HCT116 (cell line): ENCODE measurements at regions not wholly inside any gene's neighbourhood (a gene's known extent, or its start where the extent isn't known, plus 50 kb on each side); places are given as distances from the start of the nearest gene placed in this dataset.

Source experiments
- CTCF ChIP-seq, 3 experiments: fragments of 200-600 bp in 1 of 3; sonication (generic) in 1 of 3; IDR thresholded peaks in 2 of 3; conservative IDR thresholded peaks in 1 of 3; 2 replicates each; pipeline ENCODE4 v1.5.1; 2012 to 2017; ENCODE audit warnings: low read depth in 2 of 3, low read length in 2 of 3, antibody characterized with exemption in 1 of 3, borderline replicate concordance in 1 of 3, control low read depth in 1 of 3, mild to moderate bottlenecking in 1 of 3, mixed read lengths in 1 of 3, mixed run types in 1 of 3, moderate library complexity in 1 of 3; ENCODE audit not compliant: insufficient read depth in 1 of 3
- POLR2AphosphoS5 ChIP-seq: IDR thresholded peaks from 2 replicates; pipeline ENCODE4 v1.6.1; 2011; ENCODE audit warnings: mild to moderate bottlenecking, low read depth, low read length, moderate library complexity
- TF ChIP-seq, protein P1 (sequence below): IDR thresholded peaks from 2 replicates; pipeline ENCODE4 v1.6.1; 2012; ENCODE audit warnings: low read depth

GRCh38 chr2:239725551-239725890 lies 299.6 kb downstream of the NDUFA10 start:
- TF ChIP-seq CTCF (IDR thresholded peaks at IDR 0.05 in 2 of 3, conservative IDR thresholded peaks at IDR 0.05 in 1 of 3; ENCODE audit: borderline replicate concordance in 1 of 3, insufficient read depth in 1 of 3, low read depth in 2 of 3, low read length in 2 of 3): no peak
- TF ChIP-seq, protein P1, sequence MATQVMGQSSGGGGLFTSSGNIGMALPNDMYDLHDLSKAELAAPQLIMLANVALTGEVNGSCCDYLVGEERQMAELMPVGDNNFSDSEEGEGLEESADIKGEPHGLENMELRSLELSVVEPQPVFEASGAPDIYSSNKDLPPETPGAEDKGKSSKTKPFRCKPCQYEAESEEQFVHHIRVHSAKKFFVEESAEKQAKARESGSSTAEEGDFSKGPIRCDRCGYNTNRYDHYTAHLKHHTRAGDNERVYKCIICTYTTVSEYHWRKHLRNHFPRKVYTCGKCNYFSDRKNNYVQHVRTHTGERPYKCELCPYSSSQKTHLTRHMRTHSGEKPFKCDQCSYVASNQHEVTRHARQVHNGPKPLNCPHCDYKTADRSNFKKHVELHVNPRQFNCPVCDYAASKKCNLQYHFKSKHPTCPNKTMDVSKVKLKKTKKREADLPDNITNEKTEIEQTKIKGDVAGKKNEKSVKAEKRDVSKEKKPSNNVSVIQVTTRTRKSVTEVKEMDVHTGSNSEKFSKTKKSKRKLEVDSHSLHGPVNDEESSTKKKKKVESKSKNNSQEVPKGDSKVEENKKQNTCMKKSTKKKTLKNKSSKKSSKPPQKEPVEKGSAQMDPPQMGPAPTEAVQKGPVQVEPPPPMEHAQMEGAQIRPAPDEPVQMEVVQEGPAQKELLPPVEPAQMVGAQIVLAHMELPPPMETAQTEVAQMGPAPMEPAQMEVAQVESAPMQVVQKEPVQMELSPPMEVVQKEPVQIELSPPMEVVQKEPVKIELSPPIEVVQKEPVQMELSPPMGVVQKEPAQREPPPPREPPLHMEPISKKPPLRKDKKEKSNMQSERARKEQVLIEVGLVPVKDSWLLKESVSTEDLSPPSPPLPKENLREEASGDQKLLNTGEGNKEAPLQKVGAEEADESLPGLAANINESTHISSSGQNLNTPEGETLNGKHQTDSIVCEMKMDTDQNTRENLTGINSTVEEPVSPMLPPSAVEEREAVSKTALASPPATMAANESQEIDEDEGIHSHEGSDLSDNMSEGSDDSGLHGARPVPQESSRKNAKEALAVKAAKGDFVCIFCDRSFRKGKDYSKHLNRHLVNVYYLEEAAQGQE: no peak
- TF ChIP-seq POLR2AphosphoS5: no peak
